ENCODE measurements at regions not wholly inside any gene's neighbourhood (a gene's known extent, or its start where the extent isn't known, plus 50 kb on each side); places are given as distances from the start of the nearest gene placed in this dataset.

DNA sequence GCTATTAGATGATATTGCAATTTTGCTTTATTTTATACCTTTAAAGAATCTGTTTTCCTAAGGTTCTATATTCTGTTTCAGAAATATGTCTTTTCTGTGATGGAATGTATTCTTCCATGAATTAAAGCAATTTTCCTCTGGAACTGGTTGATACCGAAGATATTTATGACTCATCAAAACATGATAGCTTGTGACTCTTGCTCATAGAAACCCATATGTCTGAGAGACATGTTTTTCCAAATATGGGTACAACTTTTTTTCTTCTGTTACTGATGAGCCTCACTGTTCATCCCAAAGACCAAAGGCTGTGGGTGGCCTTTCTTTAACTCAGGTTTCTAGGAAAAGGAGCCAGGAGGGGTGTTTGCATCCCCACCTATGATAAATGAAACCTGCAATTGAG is 126.1 kb upstream of the PAPPA start:
- H3K4me1 ChIP-seq (ENCODE audit: insufficient read depth): no peaks in the 10 kb centered on the region
- no peaks in the 10 kb centered on the region for H3K9me3 ChIP-seq
- TF ChIP-seq POLR2A (IDR thresholded peaks at IDR 0.05) (no peak), EP300 (IDR thresholded peaks at IDR 0.05) (no peak)
- TF ChIP-seq, protein P1, sequence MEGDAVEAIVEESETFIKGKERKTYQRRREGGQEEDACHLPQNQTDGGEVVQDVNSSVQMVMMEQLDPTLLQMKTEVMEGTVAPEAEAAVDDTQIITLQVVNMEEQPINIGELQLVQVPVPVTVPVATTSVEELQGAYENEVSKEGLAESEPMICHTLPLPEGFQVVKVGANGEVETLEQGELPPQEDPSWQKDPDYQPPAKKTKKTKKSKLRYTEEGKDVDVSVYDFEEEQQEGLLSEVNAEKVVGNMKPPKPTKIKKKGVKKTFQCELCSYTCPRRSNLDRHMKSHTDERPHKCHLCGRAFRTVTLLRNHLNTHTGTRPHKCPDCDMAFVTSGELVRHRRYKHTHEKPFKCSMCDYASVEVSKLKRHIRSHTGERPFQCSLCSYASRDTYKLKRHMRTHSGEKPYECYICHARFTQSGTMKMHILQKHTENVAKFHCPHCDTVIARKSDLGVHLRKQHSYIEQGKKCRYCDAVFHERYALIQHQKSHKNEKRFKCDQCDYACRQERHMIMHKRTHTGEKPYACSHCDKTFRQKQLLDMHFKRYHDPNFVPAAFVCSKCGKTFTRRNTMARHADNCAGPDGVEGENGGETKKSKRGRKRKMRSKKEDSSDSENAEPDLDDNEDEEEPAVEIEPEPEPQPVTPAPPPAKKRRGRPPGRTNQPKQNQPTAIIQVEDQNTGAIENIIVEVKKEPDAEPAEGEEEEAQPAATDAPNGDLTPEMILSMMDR (IDR thresholded peaks at IDR 0.05): no peak
- H3K4me3 ChIP-seq: no peak overlapping the region
- WGBS, 3 donors: 25 to 40% (median 35%) methylated on average over 1 of the region's 1 CpG
- no peak overlapping the region for H3K27ac ChIP-seq
- H3K27me3 ChIP-seq: no peaks in the 10 kb centered on the region
- no peaks in the 10 kb centered on the region for H3K36me3 ChIP-seq
- DNase-seq: no peak
- intact Hi-C loops (cut with DNase I): no loop called here

DNA sequence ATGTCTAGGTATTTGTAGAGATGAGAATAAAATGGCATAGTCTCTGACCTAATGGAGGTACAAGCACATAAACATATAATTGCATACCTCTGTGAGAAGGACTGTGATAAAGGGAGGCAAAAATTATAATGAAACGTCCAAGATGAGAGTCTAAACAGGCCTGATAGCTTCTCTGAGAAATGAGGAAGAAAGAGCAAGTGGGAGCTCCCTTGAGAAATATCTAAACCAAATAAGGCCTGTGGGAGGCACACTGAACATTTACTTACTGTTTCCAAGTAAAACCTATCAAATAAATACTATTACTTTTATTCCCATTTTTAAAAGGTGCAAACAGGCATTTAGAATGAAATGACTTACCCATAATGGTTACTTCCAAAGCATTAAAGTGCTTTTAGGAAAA is 125.6 kb upstream of the PAPPA start:
- Histone ChIP-seq H3K27ac (no peak overlapping the region), H3K36me3 (no peaks in the 10 kb centered on the region), H3K4me1 (ENCODE audit: insufficient read depth) (no peaks in the 10 kb centered on the region), H3K4me3 (no peak overlapping the region), H3K27me3 (no peaks in the 10 kb centered on the region), H3K9me3 (no peaks in the 10 kb centered on the region)
- TF ChIP-seq, protein P1 (IDR thresholded peaks at IDR 0.05): no peak
- TF ChIP-seq EP300 (IDR thresholded peaks at IDR 0.05) (no peak), POLR2A (IDR thresholded peaks at IDR 0.05) (no peak)
- DNase-seq: no peak
- intact Hi-C loops (cut with DNase I): no loop called here
- WGBS, 3 donors: 5 to 13% (median 5%) methylated on average over 1 of the region's 1 CpG

DNA sequence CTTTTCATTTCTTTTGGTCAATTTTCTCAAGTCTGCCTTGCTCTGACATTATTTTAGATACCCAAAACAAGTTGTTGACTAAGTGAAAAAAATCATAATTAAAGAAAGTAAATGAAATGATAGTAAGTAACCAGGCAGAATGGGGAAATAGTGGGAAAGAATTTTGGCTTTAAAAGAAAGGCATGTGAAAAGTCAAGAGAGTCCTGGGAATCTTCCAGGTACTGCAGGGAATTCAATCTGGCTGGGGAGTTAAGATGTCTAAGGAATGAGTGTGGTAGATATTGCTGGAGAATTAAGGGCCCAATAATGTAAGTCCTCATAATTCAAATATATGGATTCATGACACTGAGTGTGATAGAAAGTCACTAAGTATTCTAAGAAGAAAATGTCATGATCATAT is 123.1 kb upstream of the PAPPA start:
- no peaks in the 10 kb centered on the region for H3K36me3 ChIP-seq
- intact Hi-C loops (cut with DNase I): no loop called here
- TF ChIP-seq EP300 (IDR thresholded peaks at IDR 0.05) (no peak), POLR2A (IDR thresholded peaks at IDR 0.05) (no peak)
- TF ChIP-seq, protein P1 (IDR thresholded peaks at IDR 0.05): no peak
- no peaks in the 10 kb centered on the region for H3K9me3 ChIP-seq
- DNase-seq: no peak
- H3K27ac ChIP-seq: no peak overlapping the region
- no peaks in the 10 kb centered on the region for H3K4me1 ChIP-seq (ENCODE audit: insufficient read depth)
- H3K4me3 ChIP-seq: no peak overlapping the region
- no peaks in the 10 kb centered on the region for H3K27me3 ChIP-seq

DNA sequence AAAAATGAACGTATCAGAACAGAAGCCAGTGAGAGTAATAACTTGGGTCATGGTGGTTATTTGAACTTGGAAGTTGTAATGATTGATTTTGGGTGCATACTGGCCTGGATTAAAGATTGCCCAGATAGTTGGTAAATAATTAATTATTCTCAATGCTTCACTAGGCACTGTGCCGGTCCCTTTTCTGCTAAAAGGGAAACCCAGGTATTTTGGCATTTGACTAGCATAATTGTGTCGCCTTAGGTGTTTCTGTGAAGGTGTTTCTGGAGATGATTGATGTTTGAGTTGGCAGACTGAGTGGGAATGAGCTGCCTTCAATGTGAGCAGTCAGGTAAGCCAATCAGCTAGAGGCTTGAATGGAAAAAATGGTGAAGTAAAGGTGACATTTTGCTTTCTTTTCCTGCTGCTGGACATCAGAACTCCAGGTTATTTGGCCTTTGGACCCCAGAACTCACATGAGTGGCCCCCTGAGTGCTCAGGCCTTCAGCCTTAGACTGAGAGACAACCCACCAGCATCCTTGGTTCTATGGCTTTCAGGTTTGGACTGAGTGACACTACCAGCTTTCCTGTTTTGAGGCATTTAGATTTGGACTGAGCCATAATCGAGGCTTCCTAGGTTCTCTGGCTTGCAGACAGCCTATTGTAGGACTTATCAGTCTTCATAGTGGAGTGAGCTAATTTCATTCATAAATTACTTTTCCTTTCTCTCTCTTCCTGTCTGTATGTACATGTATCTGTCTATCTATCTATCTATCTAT is 120.7 kb upstream of the PAPPA start:
- H3K4me1 ChIP-seq (ENCODE audit: insufficient read depth): no peaks in the 10 kb centered on the region
- no peak for TF ChIP-seq POLR2A (IDR thresholded peaks at IDR 0.05)
- TF ChIP-seq EP300 (IDR thresholded peaks at IDR 0.05): no peak
- TF ChIP-seq, protein P1 (IDR thresholded peaks at IDR 0.05): no peak
- no peak for DNase-seq
- H3K9me3 ChIP-seq: no peaks in the 10 kb centered on the region
- no peak overlapping the region for H3K27ac ChIP-seq
- intact Hi-C loops (cut with DNase I): no loop called here
- no peak overlapping the region for H3K4me3 ChIP-seq
- 86 to 95% (median 88%) methylated on average over 4 of the region's 4 CpGs for whole genome bisulfite sequencing, 3 donors
- H3K36me3 ChIP-seq: no peaks in the 10 kb centered on the region
- H3K27me3 ChIP-seq: no peaks in the 10 kb centered on the region
